IMR-90 (cell line): ENCODE measurements at regions not wholly inside any gene's neighbourhood (a gene's known extent, or its start where the extent isn't known, plus 50 kb on each side); places are given as distances from the start of the nearest gene placed in this dataset.

Source experiments
- ATAC-seq: fragments of 200-7000 bp; cut with Tn5 transposase; 2 replicates; pipeline ENCODE4 v1.9.1; 2020; ENCODE audit warnings: low read depth, mild to moderate bottlenecking, moderate library complexity
- BruUV-seq: library from RNA; stranded (reverse); fragments of 400-500 nt; replicated peaks from 2 replicates; lab custom pipeline; 2021; lab: Mats Ljungman, UMichigan
- CTCF ChIA-PET: fragments of 300-600 bp; formaldehyde crosslinking; extraction: SDS; loops from one replicate; lab custom pipeline; 2021; ENCODE audit warnings: antibody characterized with exemption; lab: Yijun Ruan, JAX
- POLR2A ChIA-PET: fragments of 300-600 bp; sonication (Branson Sonifier 250); formaldehyde crosslinking; loops from one replicate; lab custom pipeline; 2022; ENCODE audit warnings: antibody characterized with exemption; ENCODE audit not compliant: unreplicated experiment; lab: Charles Lee
- DNase-seq: peaks from one replicate; pipeline ENCODE4 v3.0.0; 2013
- H2AFZ ChIP-seq: replicated peaks from 2 replicates; pipeline ENCODE3; 2013; ENCODE audit warnings: low read length, mild to moderate bottlenecking; ENCODE audit not compliant: poor library complexity
- H2AK5ac ChIP-seq: 2 replicates; pipeline ENCODE4 v1.6.1; 2013; ENCODE audit warnings: low read depth, low read length, inconsistent platforms
- H2AK9ac ChIP-seq: replicated peaks from 2 replicates; pipeline ENCODE3; 2013; ENCODE audit warnings: mild to moderate bottlenecking, low read depth, low read length, moderate library complexity; ENCODE audit not compliant: poor library complexity
- H2BK120ac ChIP-seq: 2 replicates; pipeline ENCODE4 v1.6.1; 2013; ENCODE audit warnings: low read depth, low read length, inconsistent platforms
- H2BK15ac ChIP-seq: 3 replicates; pipeline ENCODE4 v1.6.1; 2013; ENCODE audit warnings: low read depth, low read length, inconsistent platforms
- H2BK20ac ChIP-seq: 2 replicates; pipeline ENCODE4 v1.6.1; 2013; ENCODE audit warnings: low read depth, mild to moderate bottlenecking, inconsistent platforms, low read length, moderate library complexity
- H2BK5ac ChIP-seq: 2 replicates; pipeline ENCODE4 v1.6.1; 2013; ENCODE audit warnings: mild to moderate bottlenecking, low read depth, low read length, inconsistent platforms; ENCODE audit not compliant: poor library complexity, severe bottlenecking
- H3K14ac ChIP-seq: replicated peaks from 2 replicates; pipeline ENCODE4 v1.6.1; 2013; ENCODE audit warnings: low read depth, low read length, inconsistent platforms
- H3K18ac ChIP-seq: 2 replicates; pipeline ENCODE4 v1.6.1; 2013; ENCODE audit warnings: low read depth, low read length, control low read depth
- H3K23ac ChIP-seq: 2 replicates; pipeline ENCODE4 v1.6.1; 2013; ENCODE audit warnings: low read depth, low read length, inconsistent platforms
- H3K27ac ChIP-seq: 2 replicates; pipeline ENCODE4 v1.5.1; 2013; ENCODE audit warnings: mild to moderate bottlenecking, control low read depth, low read length; ENCODE audit not compliant: insufficient read depth
- H3K27me3 ChIP-seq: 2 replicates; pipeline ENCODE4 v1.6.1; 2013; ENCODE audit warnings: low read length; ENCODE audit not compliant: control insufficient read depth, insufficient read depth
- H3K36me3 ChIP-seq: 2 replicates; pipeline ENCODE4 v1.6.1; 2013; ENCODE audit warnings: low read length, mixed read lengths; ENCODE audit not compliant: control insufficient read depth, insufficient read depth
- H3K4ac ChIP-seq: 2 replicates; pipeline ENCODE4 v1.6.1; 2013; ENCODE audit warnings: low read depth, low read length, inconsistent platforms
- H3K4me1 ChIP-seq: 2 replicates; pipeline ENCODE4 v1.6.1; 2013; ENCODE audit warnings: low read length, mixed read lengths; ENCODE audit not compliant: control insufficient read depth, insufficient read depth
- H3K4me2 ChIP-seq: 2 replicates; pipeline ENCODE4 v1.6.1; 2013; ENCODE audit warnings: low read depth, mild to moderate bottlenecking, control low read depth, low read length, moderate library complexity
- H3K4me3 ChIP-seq: 2 replicates; pipeline ENCODE4 v1.5.1; 2013; ENCODE audit warnings: low read depth, mild to moderate bottlenecking, control low read depth, low read length, moderate library complexity; ENCODE audit not compliant: insufficient read depth
- H3K56ac ChIP-seq: 2 replicates; pipeline ENCODE4 v1.6.1; 2013; ENCODE audit warnings: low read length, inconsistent platforms; ENCODE audit not compliant: insufficient read depth; ENCODE audit errors: extremely low read depth
- H3K79me1 ChIP-seq, 2 experiments: 2 replicates each; pipeline ENCODE4 v1.6.1; 2013; ENCODE audit warnings: low read length in 2 of 2, inconsistent platforms in 1 of 2, low read depth in 1 of 2
- H3K9ac ChIP-seq: 2 replicates; pipeline ENCODE4 v1.6.1; 2013; ENCODE audit warnings: low read depth, low read length, control low read depth
- H3K9me1 ChIP-seq: 2 replicates; pipeline ENCODE4 v1.6.1; 2013; ENCODE audit warnings: low read length, inconsistent platforms; ENCODE audit not compliant: insufficient read depth
- H3K9me3 ChIP-seq: 2 replicates; pipeline ENCODE4 v1.6.1; 2013; ENCODE audit warnings: low read length; ENCODE audit not compliant: control insufficient read depth, insufficient read depth
- H4K20me1 ChIP-seq: 2 replicates; pipeline ENCODE4 v1.6.1; 2013; ENCODE audit warnings: low read length, inconsistent platforms; ENCODE audit not compliant: insufficient read depth
- H4K5ac ChIP-seq: 2 replicates; pipeline ENCODE4 v1.6.1; 2013; ENCODE audit warnings: mild to moderate bottlenecking, low read depth, low read length, control low read depth
- H4K8ac ChIP-seq, 2 experiments: 2 replicates each; pipeline ENCODE4 v1.6.1; 2013; ENCODE audit warnings: low read depth in 2 of 2, low read length in 2 of 2, control low read depth in 1 of 2, inconsistent platforms in 1 of 2
- H4K91ac ChIP-seq: 2 replicates; pipeline ENCODE4 v1.6.1; 2013; ENCODE audit warnings: low read depth, low read length, inconsistent platforms; ENCODE audit not compliant: insufficient read depth
- CHD1 ChIP-seq: IDR thresholded peaks from 2 replicates; pipeline ENCODE4 v1.6.1; 2012; ENCODE audit warnings: low read depth, low read length, improper control_type of control experiment
- MXI1 ChIP-seq: IDR thresholded peaks from 2 replicates; pipeline ENCODE4 v1.6.1; 2012; ENCODE audit warnings: low read depth, mild to moderate bottlenecking, low read length, moderate library complexity, borderline replicate concordance
- POLR2A ChIP-seq: IDR thresholded peaks from 2 replicates; pipeline ENCODE4 v1.6.1; 2012; ENCODE audit warnings: mild to moderate bottlenecking, low read depth, low read length
- RFX5 ChIP-seq: IDR thresholded peaks from 2 replicates; pipeline ENCODE4 v1.8.0; 2012; ENCODE audit warnings: low read depth, mild to moderate bottlenecking, low read length, moderate library complexity
- WGBS, 2 experiments: methylation state at CpG; one replicate each; pipeline versions ENCODE4 v1.1.5 to v1.1.7; 2013; ENCODE audit warnings: missing lambda C conversion rate in 2 of 2; ENCODE audit not compliant: insufficient read length in 1 of 2; ENCODE audit errors: extremely low coverage in 2 of 2; 5-methylcytosine and 5-hydroxymethylcytosine counted together
- dilution Hi-C: fragments of 300-500 bp; cut with HindIII; formaldehyde crosslinking; loops from one replicate; pipeline ENCODE4 v1.14.3; 2018; ENCODE audit warnings: low sequenced_read_pairs; ENCODE audit not compliant: unreplicated experiment
- in situ Hi-C: fragments of 300-500 bp; cut with MboI; formaldehyde crosslinking; loops from 3 replicates; pipeline ENCODE4 v1.14.3; 2019; ENCODE audit warnings: low sequenced_read_pairs, inconsistent platforms, mixed read lengths
- intact Hi-C: fragments of 100-400 bp; cut with micrococcal nuclease; formaldehyde crosslinking; loops from 2 replicates; pipeline ENCODE4 v1.10.0; 2022
- TF ChIP-seq, protein P1 (sequence below): conservative IDR thresholded peaks from 2 replicates; pipeline ENCODE4 v1.5.1; 2012; ENCODE audit warnings: mild to moderate bottlenecking, low read depth, low read length, improper control_type of control experiment
- TF ChIP-seq, protein P2 (sequence below): fragments of 150-350 bp; IDR thresholded peaks from 2 replicates; pipeline ENCODE4 v1.6.1; 2017; ENCODE audit warnings: mild to moderate bottlenecking, antibody characterized with exemption, low read length, low read depth

DNA sequence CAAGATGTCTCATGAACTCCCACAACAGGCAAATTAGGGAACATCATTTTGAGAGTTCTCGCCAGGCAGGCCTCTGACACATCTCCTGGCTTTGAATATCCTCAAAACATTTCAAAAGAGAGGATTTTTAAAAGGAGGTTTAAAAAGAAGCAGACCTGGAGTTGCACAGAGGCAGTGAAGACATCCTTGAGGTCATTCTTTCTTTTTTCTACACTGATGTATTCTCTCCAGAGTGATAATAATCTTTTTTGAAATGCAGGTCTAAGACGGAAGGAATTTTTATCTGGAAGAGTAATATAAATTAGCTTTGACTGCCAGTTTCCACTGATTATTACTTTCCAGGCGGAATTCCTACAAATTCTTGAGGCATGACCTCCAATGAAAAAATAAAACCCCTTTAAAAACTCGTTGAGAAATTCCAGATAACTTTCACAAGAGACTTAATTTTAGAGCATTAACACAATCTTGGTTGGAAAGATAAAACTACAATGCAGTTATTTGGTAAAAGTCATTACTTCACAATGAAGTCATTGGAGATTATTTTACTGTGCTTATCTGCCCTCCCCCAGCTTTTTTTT, 125.0 kb downstream of the LYPLAL1 start:
- dilution Hi-C loops (no loop called here), in situ Hi-C loops (no loop called here)

More for the DNA sequence above, 125.0 kb downstream of the LYPLAL1 start:
- H3K9ac ChIP-seq = peak overlapping the region; percentile 54; the same call in 1 of the 2 replicates
- H2BK15ac ChIP-seq = no peak overlapping the region
- H4K5ac ChIP-seq = peak overlapping the region; percentile 72; the same call in 1 of the 2 replicates
- H3K9me3 ChIP-seq = no peaks in the 10 kb centered on the region
- H3K14ac ChIP-seq = no peak overlapping the region
- H2AFZ ChIP-seq = no peak overlapping the region
- DNase-seq (peak; percentile 69), ATAC-seq (peak; percentile 10)
- H3K4me3 ChIP-seq = no peak overlapping the region
- peak overlapping the region; percentile 60; the same call in 1 of the 2 replicates for H3K27ac ChIP-seq
- peak overlapping the region; percentile 94 for H3K18ac ChIP-seq
- no peak overlapping the region; the same call in 1 of the 2 replicates for H2BK120ac ChIP-seq
- H2AK5ac ChIP-seq = no peak overlapping the region
- no peaks in the 10 kb centered on the region for H3K79me1 ChIP-seq
- no peaks in the 10 kb centered on the region for H3K9me1 ChIP-seq
- TF ChIP-seq RFX5 = no peak
- no peak for TF ChIP-seq CHD1
- no peak for TF ChIP-seq MXI1
- TF ChIP-seq, protein P1, sequence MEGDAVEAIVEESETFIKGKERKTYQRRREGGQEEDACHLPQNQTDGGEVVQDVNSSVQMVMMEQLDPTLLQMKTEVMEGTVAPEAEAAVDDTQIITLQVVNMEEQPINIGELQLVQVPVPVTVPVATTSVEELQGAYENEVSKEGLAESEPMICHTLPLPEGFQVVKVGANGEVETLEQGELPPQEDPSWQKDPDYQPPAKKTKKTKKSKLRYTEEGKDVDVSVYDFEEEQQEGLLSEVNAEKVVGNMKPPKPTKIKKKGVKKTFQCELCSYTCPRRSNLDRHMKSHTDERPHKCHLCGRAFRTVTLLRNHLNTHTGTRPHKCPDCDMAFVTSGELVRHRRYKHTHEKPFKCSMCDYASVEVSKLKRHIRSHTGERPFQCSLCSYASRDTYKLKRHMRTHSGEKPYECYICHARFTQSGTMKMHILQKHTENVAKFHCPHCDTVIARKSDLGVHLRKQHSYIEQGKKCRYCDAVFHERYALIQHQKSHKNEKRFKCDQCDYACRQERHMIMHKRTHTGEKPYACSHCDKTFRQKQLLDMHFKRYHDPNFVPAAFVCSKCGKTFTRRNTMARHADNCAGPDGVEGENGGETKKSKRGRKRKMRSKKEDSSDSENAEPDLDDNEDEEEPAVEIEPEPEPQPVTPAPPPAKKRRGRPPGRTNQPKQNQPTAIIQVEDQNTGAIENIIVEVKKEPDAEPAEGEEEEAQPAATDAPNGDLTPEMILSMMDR = no peak
- TF ChIP-seq, protein P2, sequence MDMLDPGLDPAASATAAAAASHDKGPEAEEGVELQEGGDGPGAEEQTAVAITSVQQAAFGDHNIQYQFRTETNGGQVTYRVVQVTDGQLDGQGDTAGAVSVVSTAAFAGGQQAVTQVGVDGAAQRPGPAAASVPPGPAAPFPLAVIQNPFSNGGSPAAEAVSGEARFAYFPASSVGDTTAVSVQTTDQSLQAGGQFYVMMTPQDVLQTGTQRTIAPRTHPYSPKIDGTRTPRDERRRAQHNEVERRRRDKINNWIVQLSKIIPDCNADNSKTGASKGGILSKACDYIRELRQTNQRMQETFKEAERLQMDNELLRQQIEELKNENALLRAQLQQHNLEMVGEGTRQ = no peak
- no peak for TF ChIP-seq POLR2A
- no peak overlapping the region for H3K23ac ChIP-seq
- no TSS peak for BruUV-seq
- WGBS, 2 experiments = no CpG with 5 or more reads among the region's 4 CpGs
- ChIA-PET CTCF (no interaction called here), POLR2A (interaction anchor here (0.6 kb wide), 2 partner anchors 41 to 59 kb away, joined by 4 to 5 read pairs; no protein-coding TSS in a partner anchor)
- no peak overlapping the region for H2BK5ac ChIP-seq
- no peak overlapping the region for H2AK9ac ChIP-seq
- no peak overlapping the region; the same call in 1 of the 2 replicates for H3K56ac ChIP-seq
- no peaks in the 10 kb centered on the region for H3K36me3 ChIP-seq
- H2BK20ac ChIP-seq = no peak overlapping the region
- no peak overlapping the region for H3K4ac ChIP-seq
- peaks cover 12% of the 10 kb centered on the region for H3K4me1 ChIP-seq
- 0 out of 2 replicates have a peak overlapping the region, but pooled peaks have one; percentile 11 for H4K91ac ChIP-seq
- H4K8ac ChIP-seq = no peak overlapping the region
- H3K27me3 ChIP-seq = no peaks in the 10 kb centered on the region
- H3K4me2 ChIP-seq = no peak overlapping the region
- intact Hi-C loops = no loop called here
- H4K20me1 ChIP-seq = no peaks in the 10 kb centered on the region
